ENCODE measurements at regions not wholly inside any gene's neighbourhood (a gene's known extent, or its start where the extent isn't known, plus 50 kb on each side); places are given as distances from the start of the nearest gene placed in this dataset.

DNA sequence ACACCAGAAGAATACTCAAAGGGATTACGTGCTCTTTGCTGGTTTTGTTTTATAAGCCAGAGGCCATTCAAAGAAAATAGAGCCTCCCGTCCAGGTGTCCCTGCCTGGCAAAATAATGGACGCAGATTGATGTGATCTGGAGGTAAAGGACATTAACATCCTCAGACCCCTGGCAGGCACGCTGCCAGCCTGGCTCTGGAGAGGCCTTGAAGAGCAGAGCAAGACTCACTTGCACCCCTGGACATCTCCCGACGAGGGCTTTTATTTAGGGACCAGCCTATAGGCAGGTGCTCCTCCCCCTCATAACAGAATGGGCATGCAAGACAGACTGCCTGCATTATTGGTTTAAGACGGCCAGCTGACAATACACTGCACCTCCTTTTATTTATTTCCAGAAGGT, 291.3 kb downstream of the BCL11A start:
- TF ChIP-seq POLR2AphosphoS5 (IDR thresholded peaks at IDR 0.05; ENCODE audit: low read depth) (no peak), CTCF (IDR thresholded peaks at IDR 0.05; ENCODE audit: insufficient read depth, low read length) (no peak)

All from HL-60 (cell line).